Activated naive CD8-positive, alpha-beta T cell (primary cell): ENCODE measurements at regions not wholly inside any gene's neighbourhood (a gene's known extent, or its start where the extent isn't known, plus 50 kb on each side); places are given as distances from the start of the nearest gene placed in this dataset.

ENCODE experiments used
- H3K27ac Mint-ChIP-seq: one replicate; pipeline ENCODE4 v1.8.0; 2021; ENCODE audit warnings: mixed read lengths
- H3K27me3 Mint-ChIP-seq: one replicate; pipeline ENCODE4 v1.8.0; 2021; ENCODE audit warnings: mixed read lengths
- H3K36me3 Mint-ChIP-seq: one replicate; pipeline ENCODE4 v1.8.0; 2021; ENCODE audit warnings: mixed read lengths
- H3K4me1 Mint-ChIP-seq: one replicate; pipeline ENCODE4 v1.8.0; 2021; ENCODE audit warnings: low read depth, mixed read lengths
- H3K4me3 Mint-ChIP-seq: one replicate; pipeline ENCODE4 v1.8.0; 2021; ENCODE audit warnings: mild to moderate bottlenecking, mixed read lengths
- H3K9me3 Mint-ChIP-seq: one replicate; pipeline ENCODE4 v1.8.0; 2021; ENCODE audit warnings: low read depth, mixed read lengths

DNA sequence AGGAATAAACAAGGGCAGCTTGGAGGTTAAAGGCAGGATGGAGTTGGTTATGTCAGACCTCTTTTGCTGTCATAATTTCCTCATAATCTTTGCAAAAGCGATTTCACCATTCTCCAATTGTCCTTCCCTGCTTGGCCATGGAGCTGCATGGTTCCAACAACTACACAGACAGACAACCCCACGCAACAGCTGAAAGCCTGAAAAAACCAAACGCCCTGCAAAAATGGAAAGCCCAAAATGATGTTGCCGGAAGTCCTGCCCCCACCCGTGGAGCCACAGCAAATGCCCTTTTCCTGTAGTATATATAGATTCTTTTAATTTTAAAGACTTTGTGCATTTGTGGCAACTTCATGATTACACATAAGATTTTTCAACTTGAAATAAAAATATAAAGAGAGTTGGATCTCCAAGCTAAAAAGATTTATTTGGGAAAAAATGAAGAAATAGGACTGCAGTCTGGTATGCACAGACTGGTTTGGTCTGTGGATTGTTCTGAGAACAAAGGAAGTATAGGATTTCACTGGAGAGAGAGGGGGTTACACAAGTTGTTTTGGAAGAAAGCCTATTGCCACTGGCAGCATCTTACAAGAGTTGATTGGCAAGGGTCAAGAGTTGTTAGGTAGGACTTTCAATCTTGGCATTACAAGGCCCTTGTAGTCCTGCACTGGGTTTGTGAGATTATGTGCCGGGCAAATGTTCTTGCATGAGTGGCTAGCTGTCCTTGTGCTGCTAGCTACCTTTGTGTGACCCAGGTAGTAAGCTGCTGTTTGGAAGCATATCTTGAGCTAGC is 190.0 kb downstream of the C6orf118 start:
- H3K27me3 Mint-ChIP-seq = no peaks in the 10 kb centered on the region
- no peaks in the 10 kb centered on the region for H3K36me3 Mint-ChIP-seq
- peaks cover 4% of the 10 kb centered on the region for H3K9me3 Mint-ChIP-seq
- H3K4me1 Mint-ChIP-seq = no peaks in the 10 kb centered on the region
- no peak overlapping the region for H3K4me3 Mint-ChIP-seq
- no peak overlapping the region for H3K27ac Mint-ChIP-seq

GRCh38 chr6:165118736-165119135 is 190.7 kb downstream of the C6orf118 start:
- Mint-ChIP-seq H3K9me3 (peaks cover 6% of the 10 kb centered on the region), H3K36me3 (no peaks in the 10 kb centered on the region), H3K4me3 (no peak overlapping the region), H3K4me1 (no peaks in the 10 kb centered on the region), H3K27me3 (no peaks in the 10 kb centered on the region), H3K27ac (no peak overlapping the region)

DNA sequence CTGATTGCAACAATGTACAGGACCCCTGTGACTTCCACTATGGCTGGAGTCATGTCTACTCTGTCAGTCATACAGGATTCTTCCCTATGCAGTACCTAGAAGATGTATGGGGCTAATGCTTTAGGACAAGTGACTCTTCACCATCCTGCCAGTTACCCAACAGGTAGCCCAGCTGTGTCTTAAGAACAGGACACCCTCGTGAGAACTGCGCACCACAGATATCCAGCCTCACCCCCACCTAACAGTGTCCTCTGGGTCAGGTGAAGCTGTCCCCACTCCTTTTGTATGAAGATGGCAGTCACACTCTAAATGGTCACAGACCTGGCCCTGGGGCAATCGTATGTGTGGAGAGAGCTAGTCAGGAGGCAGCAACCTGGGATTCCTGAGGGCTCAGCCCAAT is 191.6 kb downstream of the C6orf118 start:
- H3K27ac Mint-ChIP-seq = no peak overlapping the region
- peaks cover 13% of the 10 kb centered on the region for H3K9me3 Mint-ChIP-seq
- no peaks in the 10 kb centered on the region for H3K36me3 Mint-ChIP-seq
- H3K4me1 Mint-ChIP-seq = no peaks in the 10 kb centered on the region
- H3K27me3 Mint-ChIP-seq = no peaks in the 10 kb centered on the region
- H3K4me3 Mint-ChIP-seq = no peak overlapping the region

DNA sequence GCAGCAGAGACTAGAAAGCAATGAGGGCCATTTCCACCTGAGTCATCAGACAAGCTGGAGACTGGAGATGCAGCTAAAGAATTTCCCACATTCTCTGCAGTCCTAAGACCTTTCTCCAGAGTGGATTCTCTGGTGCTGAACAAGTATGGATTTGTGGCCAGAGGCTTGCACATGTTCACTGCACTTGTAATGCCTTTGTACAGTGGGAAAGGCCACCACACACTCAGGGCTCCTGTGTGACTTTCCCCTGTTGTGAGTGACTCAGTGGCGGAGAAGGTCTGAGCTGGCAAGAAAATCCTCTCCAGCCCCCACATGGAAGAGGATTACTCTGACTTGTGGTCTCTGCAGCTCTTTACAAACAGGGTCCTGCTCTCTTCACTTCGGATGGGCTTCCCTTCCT is 192.3 kb downstream of the C6orf118 start:
- H3K27ac Mint-ChIP-seq = no peak overlapping the region
- peaks cover 15% of the 10 kb centered on the region for H3K9me3 Mint-ChIP-seq
- H3K4me3 Mint-ChIP-seq = no peak overlapping the region
- H3K36me3 Mint-ChIP-seq = no peaks in the 10 kb centered on the region
- no peaks in the 10 kb centered on the region for H3K4me1 Mint-ChIP-seq
- H3K27me3 Mint-ChIP-seq = no peaks in the 10 kb centered on the region

DNA sequence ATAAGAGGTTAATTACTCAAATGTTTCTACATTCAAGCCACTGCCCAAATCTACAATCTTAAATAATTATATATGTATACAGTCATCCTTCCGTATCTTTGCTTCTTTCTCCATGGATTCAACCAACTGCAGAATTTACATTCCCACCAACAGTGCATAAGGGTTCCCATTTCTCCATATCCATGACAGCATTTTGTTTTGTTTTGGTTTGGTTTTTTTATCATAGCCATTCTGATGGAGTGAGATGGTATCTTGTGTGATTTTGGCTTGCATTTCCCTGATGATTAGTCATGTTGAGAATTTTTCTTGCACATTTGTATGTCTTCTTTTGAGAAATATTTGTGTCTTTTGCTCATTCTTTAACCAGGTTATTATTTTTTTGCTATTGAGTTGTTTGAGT is 198.5 kb downstream of the C6orf118 start:
- Mint-ChIP-seq H3K4me3 (no peak overlapping the region), H3K27me3 (no peaks in the 10 kb centered on the region), H3K36me3 (no peaks in the 10 kb centered on the region), H3K9me3 (peaks cover 19% of the 10 kb centered on the region), H3K27ac (no peak overlapping the region), H3K4me1 (no peaks in the 10 kb centered on the region)

DNA sequence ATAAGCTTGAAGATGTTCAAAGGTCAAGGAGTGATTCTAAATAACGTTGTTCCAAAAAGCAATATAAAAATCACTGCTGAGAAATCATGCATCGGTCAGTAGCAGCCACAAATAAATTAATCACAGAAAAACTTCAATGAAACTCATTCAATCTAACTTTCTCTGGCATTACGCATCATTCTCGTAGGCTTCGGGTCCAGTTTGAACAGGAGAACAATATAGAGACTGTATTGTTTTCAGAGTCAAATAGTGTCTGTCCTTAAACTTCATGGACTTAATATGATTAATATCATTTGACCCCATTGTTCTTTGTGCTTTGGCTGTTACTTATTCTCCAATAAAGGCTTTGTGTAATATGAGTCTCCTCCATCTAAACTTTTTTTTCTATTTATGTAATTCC is 200.4 kb downstream of the C6orf118 start:
- H3K4me3 Mint-ChIP-seq = no peak overlapping the region
- peaks cover 15% of the 10 kb centered on the region for H3K9me3 Mint-ChIP-seq
- no peak overlapping the region for H3K27ac Mint-ChIP-seq
- H3K36me3 Mint-ChIP-seq = no peaks in the 10 kb centered on the region
- H3K4me1 Mint-ChIP-seq = no peaks in the 10 kb centered on the region
- H3K27me3 Mint-ChIP-seq = no peaks in the 10 kb centered on the region

GRCh38 chr6:165106261-165106660 is 203.1 kb downstream of the C6orf118 start:
- Mint-ChIP-seq H3K9me3 (peaks cover 4% of the 10 kb centered on the region), H3K36me3 (no peaks in the 10 kb centered on the region), H3K4me3 (no peak overlapping the region), H3K27ac (no peak overlapping the region), H3K4me1 (no peaks in the 10 kb centered on the region), H3K27me3 (no peaks in the 10 kb centered on the region)

- Mint-ChIP-seq H3K27me3 (no peaks in the 10 kb centered on the region), H3K27ac (no peak overlapping the region), H3K9me3 (peaks cover 14% of the 10 kb centered on the region), H3K4me3 (no peak overlapping the region), H3K36me3 (no peaks in the 10 kb centered on the region), H3K4me1 (no peaks in the 10 kb centered on the region)
Observed at GRCh38 chr6:165098165-165098564, 211.2 kb downstream of the C6orf118 start.

DNA sequence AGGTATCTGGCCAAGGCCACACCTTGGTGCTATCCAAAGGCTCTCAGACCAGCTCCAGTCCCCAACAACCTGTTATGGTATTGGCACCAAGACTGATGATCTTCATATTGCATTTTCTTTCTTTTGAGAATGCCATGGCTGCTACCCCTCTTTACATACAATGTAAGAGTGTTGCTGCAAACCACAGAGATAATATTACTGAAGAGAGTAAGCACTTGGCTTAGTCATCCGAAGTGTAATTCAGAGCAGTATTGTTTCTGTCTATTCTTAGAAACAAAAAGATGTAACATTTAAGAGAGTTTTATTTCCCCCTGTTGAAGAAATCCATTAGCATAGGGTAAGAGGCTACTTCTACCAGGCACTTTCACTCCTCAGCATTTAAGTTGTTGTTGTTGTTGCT is 212.5 kb downstream of the C6orf118 start:
- Mint-ChIP-seq H3K9me3 (peaks cover 20% of the 10 kb centered on the region), H3K4me1 (no peaks in the 10 kb centered on the region), H3K36me3 (no peaks in the 10 kb centered on the region), H3K27me3 (no peaks in the 10 kb centered on the region), H3K4me3 (no peak overlapping the region), H3K27ac (no peak overlapping the region)

DNA sequence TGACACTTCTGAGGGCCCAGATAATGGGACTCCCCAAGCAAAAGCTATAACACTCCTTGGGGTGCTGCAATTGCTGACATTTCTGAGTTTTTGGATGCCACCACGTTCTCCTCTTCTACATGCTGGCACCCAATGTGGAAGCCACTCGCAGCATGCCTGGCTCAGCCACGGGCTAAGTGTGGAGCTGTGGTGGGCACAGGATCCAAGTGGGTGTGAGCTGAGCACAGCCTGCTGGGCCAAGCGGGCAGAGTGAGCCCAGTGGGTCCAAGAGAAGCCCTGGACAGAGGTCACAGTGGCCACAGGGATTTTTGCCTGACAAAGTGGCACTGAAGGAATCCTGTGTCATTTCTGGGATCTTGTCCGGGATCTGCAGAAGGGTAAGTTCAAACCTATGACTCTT is 213.2 kb downstream of the C6orf118 start:
- Mint-ChIP-seq H3K4me3 (no peak overlapping the region), H3K27me3 (no peaks in the 10 kb centered on the region), H3K4me1 (no peaks in the 10 kb centered on the region), H3K9me3 (peaks cover 20% of the 10 kb centered on the region), H3K36me3 (no peaks in the 10 kb centered on the region), H3K27ac (no peak overlapping the region)

GRCh38 chr6:165092881-165093595 is 216.4 kb downstream of the C6orf118 start:
- Mint-ChIP-seq H3K9me3 (peaks cover 20% of the 10 kb centered on the region), H3K36me3 (no peaks in the 10 kb centered on the region), H3K27ac (no peak overlapping the region), H3K4me1 (no peaks in the 10 kb centered on the region), H3K4me3 (no peak overlapping the region), H3K27me3 (no peaks in the 10 kb centered on the region)

DNA sequence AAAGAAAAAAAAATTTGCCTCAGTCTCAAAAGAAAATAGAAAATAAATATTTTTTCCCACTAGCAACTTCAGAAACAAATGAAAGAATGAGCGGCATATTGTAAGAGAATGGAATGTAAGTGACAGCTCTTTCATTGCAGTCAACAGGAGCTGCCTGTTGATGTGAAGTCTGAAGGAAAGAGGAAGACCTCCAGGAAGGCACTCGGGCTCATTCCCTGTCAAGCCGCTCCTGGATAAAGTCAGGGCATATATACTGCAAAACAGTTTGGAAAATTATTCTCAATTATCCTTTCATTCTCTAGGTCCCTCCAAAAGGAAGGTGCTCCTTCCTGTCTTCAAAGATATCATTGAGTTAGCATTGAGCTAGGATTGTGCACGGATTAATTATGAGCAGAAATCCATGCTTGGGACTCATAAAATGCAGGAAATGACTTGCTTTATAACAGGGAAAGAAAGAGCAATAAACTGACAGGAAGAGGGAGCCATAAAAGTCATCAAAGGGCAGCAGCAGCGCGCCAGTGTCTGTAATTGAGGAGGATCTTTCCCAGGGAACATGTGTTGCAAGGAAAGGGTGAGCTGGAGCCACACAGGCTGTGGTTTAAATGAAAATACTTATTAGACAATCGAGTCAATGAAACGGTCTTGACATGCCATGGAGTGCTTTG is 218.2 kb downstream of the C6orf118 start:
- Mint-ChIP-seq H3K27ac (no peak overlapping the region), H3K4me1 (no peaks in the 10 kb centered on the region), H3K27me3 (no peaks in the 10 kb centered on the region), H3K36me3 (no peaks in the 10 kb centered on the region), H3K4me3 (no peak overlapping the region), H3K9me3 (peaks cover 20% of the 10 kb centered on the region)

- no peak overlapping the region for H3K4me3 Mint-ChIP-seq
- H3K36me3 Mint-ChIP-seq = no peaks in the 10 kb centered on the region
- no peak overlapping the region for H3K27ac Mint-ChIP-seq
- H3K9me3 Mint-ChIP-seq = peaks cover 16% of the 10 kb centered on the region
- no peaks in the 10 kb centered on the region for H3K4me1 Mint-ChIP-seq
- no peaks in the 10 kb centered on the region for H3K27me3 Mint-ChIP-seq
Observed at GRCh38 chr6:165090242-165090641, 219.2 kb downstream of the C6orf118 start.

DNA sequence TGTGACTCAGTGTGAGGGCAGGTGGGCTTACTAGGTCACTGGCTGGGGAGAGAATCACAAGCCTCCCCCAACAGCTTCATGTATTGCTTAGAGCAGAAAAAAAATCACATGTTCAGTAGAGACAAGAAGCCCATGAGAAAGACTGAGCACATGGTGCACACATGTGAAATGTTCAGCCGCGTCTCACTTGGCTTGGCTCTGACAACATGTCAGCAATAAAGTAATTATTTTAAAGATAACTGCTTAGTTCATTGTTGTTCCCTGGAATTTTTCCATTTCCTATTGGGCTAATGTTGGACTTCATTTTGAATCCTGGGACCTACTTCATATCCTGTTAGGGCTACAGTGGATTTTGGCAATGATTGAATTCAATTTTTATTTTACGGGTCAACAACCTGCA is 222.6 kb downstream of the C6orf118 start:
- Mint-ChIP-seq H3K4me1 (no peaks in the 10 kb centered on the region), H3K27me3 (no peaks in the 10 kb centered on the region), H3K27ac (no peak overlapping the region), H3K9me3 (no peaks in the 10 kb centered on the region), H3K4me3 (no peak overlapping the region), H3K36me3 (no peaks in the 10 kb centered on the region)

DNA sequence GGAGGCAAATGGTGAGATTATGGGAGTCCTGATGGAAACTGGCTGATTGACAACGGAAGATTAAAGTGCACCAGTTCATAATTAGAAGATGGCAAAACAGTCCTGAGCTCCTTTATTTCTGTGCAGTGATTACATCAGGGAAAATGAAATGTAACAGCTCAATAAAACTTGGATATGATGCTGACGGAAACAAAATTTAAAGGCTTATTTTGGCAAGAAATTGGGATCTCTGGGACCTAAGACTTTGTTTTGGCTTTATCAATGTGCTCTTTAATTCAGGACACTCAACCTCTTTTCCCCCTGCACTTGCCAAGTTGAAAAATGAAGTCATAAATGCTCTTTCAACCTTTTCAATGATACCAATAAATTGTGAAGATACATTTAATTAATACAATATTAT is 226.8 kb downstream of the C6orf118 start:
- Mint-ChIP-seq H3K4me3 (no peak overlapping the region), H3K9me3 (no peaks in the 10 kb centered on the region), H3K4me1 (no peaks in the 10 kb centered on the region), H3K36me3 (no peaks in the 10 kb centered on the region), H3K27ac (no peak overlapping the region), H3K27me3 (no peaks in the 10 kb centered on the region)
